IPS-NIHi7 (cell line): ENCODE measurements at regions not wholly inside any gene's neighbourhood (a gene's known extent, or its start where the extent isn't known, plus 50 kb on each side); places are given as distances from the start of the nearest gene placed in this dataset.
A peak's percentile ranks its signal among the peaks of the same experiment; 100 is the strongest.

Experiments
- DNase-seq: peaks from one replicate; pipeline ENCODE4 v3.0.0; 2012; ENCODE audit warnings: mixed read lengths; ENCODE audit errors: extremely low spot score

- DNase-seq, result no peak
Measured at GRCh38 chr4:163622379-163623035, 128.0 kb downstream of the TMA16 start.

- peak; percentile 11 for DNase-seq
Measured at GRCh38 chr4:163623787-163624186, 129.3 kb downstream of the TMA16 start.

GRCh38 chr4:163624727-163625126 lies 130.2 kb downstream of the TMA16 start:
- no peak for DNase-seq

- DNase-seq, result no peak
Measured at GRCh38 chr4:163631288-163631687, 136.8 kb downstream of the TMA16 start.

GRCh38 chr4:163638909-163639308 lies 144.4 kb downstream of the TMA16 start:
- no peak for DNase-seq

GRCh38 chr4:163649557-163650091 lies 155.1 kb downstream of the TMA16 start:
- DNase-seq, result no peak

- no peak for DNase-seq
Measured at GRCh38 chr4:163651761-163652160, 157.3 kb downstream of the TMA16 start.

- no peak for DNase-seq
Measured at GRCh38 chr4:163654621-163655020, 160.1 kb downstream of the TMA16 start.

GRCh38 chr4:163660636-163661035 lies 166.1 kb downstream of the TMA16 start:
- DNase-seq, result no peak

- no peak for DNase-seq
Measured at GRCh38 chr4:163662768-163663167, 168.3 kb downstream of the TMA16 start.

GRCh38 chr4:163663454-163664225 lies 169.2 kb downstream of the TMA16 start:
- no peak for DNase-seq

- DNase-seq, result no peak
Measured at GRCh38 chr4:163665101-163665500, 170.6 kb downstream of the TMA16 start.

GRCh38 chr4:163665521-163666331 lies 171.2 kb downstream of the TMA16 start:
- no peak for DNase-seq

GRCh38 chr4:163666332-163666873 lies 171.9 kb downstream of the TMA16 start:
- DNase-seq, result no peak

GRCh38 chr4:163672751-163673150 lies 178.3 kb downstream of the TMA16 start:
- DNase-seq, result no peak

- DNase-seq, result no peak
Measured at GRCh38 chr4:163673848-163674697, 179.6 kb downstream of the TMA16 start.

GRCh38 chr4:163679189-163679588 lies 184.7 kb downstream of the TMA16 start:
- DNase-seq, result peak; percentile 32

- DNase-seq, result no peak
Measured at GRCh38 chr4:163680386-163681098, 186.1 kb downstream of the TMA16 start.

GRCh38 chr4:163681208-163681821 lies 186.8 kb downstream of the TMA16 start:
- DNase-seq, result peak; percentile 41

- no peak for DNase-seq
Measured at GRCh38 chr4:163688856-163689255, 194.4 kb downstream of the TMA16 start.
